ENCODE measurements at regions not wholly inside any gene's neighbourhood (a gene's known extent, or its start where the extent isn't known, plus 50 kb on each side); places are given as distances from the start of the nearest gene placed in this dataset.
A peak's percentile ranks its signal among the peaks of the same experiment; 100 is the strongest.

- POLR2A ChIA-PET (ENCODE audit: unreplicated experiment): no interaction called here
These were observed 350.7 kb upstream of the MYT1L start for GRCh38 chr2:2681711-2682251.

More at GRCh38 chr2:2681711-2682251, 350.7 kb upstream of the MYT1L start:
- no TSS peak for BruUV-seq (replicated peaks)
- Histone ChIP-seq H3K36me3 (ENCODE audit: control insufficient read depth, insufficient read depth, low read length) (no peaks in the 10 kb centered on the region), H4K5ac (ENCODE audit: low read depth, low read length) (no peak overlapping the region), H3K9ac (ENCODE audit: low read depth, low read length) (no peak overlapping the region), H4K8ac (ENCODE audit: low read depth in 2 of 2, low read length in 2 of 2) (no peak overlapping the region), H3K79me1 (ENCODE audit: low read depth in 1 of 2, low read length in 2 of 2) (no peaks in the 10 kb centered on the region), H3K27me3 (ENCODE audit: control insufficient read depth, insufficient read depth, low read length) (no peaks in the 10 kb centered on the region), H3K4me1 (ENCODE audit: control insufficient read depth, insufficient read depth, low read length) (no peaks in the 10 kb centered on the region), H3K4me2 (ENCODE audit: low read depth, low read length) (no peak overlapping the region), H2BK20ac (ENCODE audit: low read depth, low read length) (no peak overlapping the region), H2AK5ac (ENCODE audit: low read depth, low read length) (no peak overlapping the region), H3K23ac (ENCODE audit: low read depth, low read length) (no peak overlapping the region), H4K20me1 (ENCODE audit: insufficient read depth, low read length) (no peaks in the 10 kb centered on the region), H2BK15ac (ENCODE audit: low read depth, low read length) (no peak overlapping the region), H3K14ac (replicated peaks; ENCODE audit: low read depth, low read length) (no peak overlapping the region), H4K91ac (ENCODE audit: insufficient read depth, low read depth, low read length) (no peak overlapping the region), H3K9me3 (ENCODE audit: control insufficient read depth, insufficient read depth, low read length) (peaks cover 13% of the 10 kb centered on the region), H3K9me1 (ENCODE audit: insufficient read depth, low read length) (no peaks in the 10 kb centered on the region), H3K27ac (ENCODE audit: insufficient read depth, low read length) (no peak overlapping the region), H2BK5ac (ENCODE audit: low read depth, low read length, poor library complexity, severe bottlenecking) (no peak overlapping the region), H3K56ac (ENCODE audit: extremely low read depth, insufficient read depth, low read length) (peak overlapping the region; percentile 13; the same call in 1 of the 2 replicates), H3K18ac (ENCODE audit: low read depth, low read length) (no peak overlapping the region), H2BK120ac (ENCODE audit: low read depth, low read length) (no peak overlapping the region), H3K4me3 (ENCODE audit: insufficient read depth, low read depth, low read length) (no peak overlapping the region), H2AFZ (replicated peaks; ENCODE audit: low read length, poor library complexity) (no peak overlapping the region), H2AK9ac (replicated peaks; ENCODE audit: low read depth, low read length, poor library complexity) (no peak overlapping the region), H3K4ac (ENCODE audit: low read depth, low read length) (no peak overlapping the region)
- intact Hi-C loops (cut with micrococcal nuclease): no loop called here
- dilution Hi-C loops (cut with HindIII; ENCODE audit: low sequenced_read_pairs, unreplicated experiment): no loop called here
- in situ Hi-C loops (cut with MboI; ENCODE audit: low sequenced_read_pairs): no loop called here
- TF ChIP-seq RFX5 (IDR thresholded peaks at IDR 0.05; ENCODE audit: low read depth, low read length) (no peak), BHLHE40 (IDR thresholded peaks at IDR 0.05; ENCODE audit: low read depth, low read length) (no peak), RAD21 (IDR thresholded peaks at IDR 0.05; ENCODE audit: low read length) (no peak), ELK1 (IDR thresholded peaks at IDR 0.05; ENCODE audit: borderline replicate concordance, low read depth, low read length) (no peak), MAFK (IDR thresholded peaks at IDR 0.05; ENCODE audit: low read depth, low read length) (no peak), RCOR1 (IDR thresholded peaks at IDR 0.05; ENCODE audit: insufficient replicate concordance, low read length) (no peak), USF2 (IDR thresholded peaks at IDR 0.05; ENCODE audit: low read depth, low read length) (no peak), CTCF (conservative IDR thresholded peaks at IDR 0.05; ENCODE audit: low read depth, low read length) (no peak), NFE2L2 (IDR thresholded peaks at IDR 0.05; ENCODE audit: low read depth, low read length) (no peak), CEBPB (IDR thresholded peaks at IDR 0.05; ENCODE audit: low read depth, low read length) (no peak), CHD1 (IDR thresholded peaks at IDR 0.05; ENCODE audit: low read depth, low read length) (no peak)
- CTCF ChIA-PET: no interaction called here
- no peak for ATAC-seq (ENCODE audit: low read depth)
- WGBS, 2 experiments (ENCODE audit: extremely low coverage in 2 of 2, insufficient read length in 1 of 2): 69% methylated on average over 4 of the region's 16 CpGs; no CpG with 5 or more reads in 1 of the 2 experiments
- no peak for DNase-seq
